ENCODE measurements at regions not wholly inside any gene's neighbourhood (a gene's known extent, or its start where the extent isn't known, plus 50 kb on each side); places are given as distances from the start of the nearest gene placed in this dataset.

GRCh38 chr7:11951909-11952308 is 119.9 kb upstream of the THSD7A start:
- no peaks in the 10 kb centered on the region for H3K36me3 Mint-ChIP-seq (ENCODE audit: low read depth)
- ATAC-seq: peak; percentile 51
- H3K27ac Mint-ChIP-seq: no peak overlapping the region
- H3K9me3 Mint-ChIP-seq (ENCODE audit: low read depth): peaks cover 2% of the 10 kb centered on the region
- no peaks in the 10 kb centered on the region for H3K4me1 Mint-ChIP-seq
- intact Hi-C loops (cut with DNase I, micrococcal nuclease): no loop called here
- POLR2A ChIA-PET: no interaction called here
- H3K4me3 Mint-ChIP-seq: no peak overlapping the region
- no peaks in the 10 kb centered on the region for H3K27me3 Mint-ChIP-seq
- peak; percentile 9 for DNase-seq
- CTCF ChIA-PET: no interaction called here

GRCh38 chr7:11952972-11953371 is 121.0 kb upstream of the THSD7A start:
- H3K4me1 Mint-ChIP-seq: no peaks in the 10 kb centered on the region
- POLR2A ChIA-PET: no interaction called here

GRCh38 chr7:11956991-11957390 is 125.0 kb upstream of the THSD7A start:
- intact Hi-C loops (cut with DNase I, micrococcal nuclease): no loop called here
- no peak overlapping the region for H3K4me3 Mint-ChIP-seq
- no peaks in the 10 kb centered on the region for H3K27me3 Mint-ChIP-seq
- ChIA-PET POLR2A (no interaction called here), CTCF (no interaction called here)
- no peaks in the 10 kb centered on the region for H3K9me3 Mint-ChIP-seq (ENCODE audit: low read depth)
- no peak for DNase-seq
- ATAC-seq: no peak
- H3K36me3 Mint-ChIP-seq (ENCODE audit: low read depth): no peaks in the 10 kb centered on the region
- no peak overlapping the region for H3K27ac Mint-ChIP-seq
- no peaks in the 10 kb centered on the region for H3K4me1 Mint-ChIP-seq

More at GRCh38 chr7:11952972-11953371, 121.0 kb upstream of the THSD7A start:
- H3K27ac Mint-ChIP-seq: no peak overlapping the region
- CTCF ChIA-PET: no interaction called here
- ATAC-seq (no peak), DNase-seq (no peak)
- intact Hi-C loops (cut with DNase I, micrococcal nuclease): no loop called here
- no peak overlapping the region for H3K4me3 Mint-ChIP-seq
- H3K27me3 Mint-ChIP-seq: no peaks in the 10 kb centered on the region
- no peaks in the 10 kb centered on the region for H3K9me3 Mint-ChIP-seq (ENCODE audit: low read depth)
- H3K36me3 Mint-ChIP-seq (ENCODE audit: low read depth): no peaks in the 10 kb centered on the region

- no peaks in the 10 kb centered on the region for H3K9me3 Mint-ChIP-seq (ENCODE audit: low read depth)
- H3K27me3 Mint-ChIP-seq: no peaks in the 10 kb centered on the region
- no peak for DNase-seq
- H3K4me1 Mint-ChIP-seq: no peaks in the 10 kb centered on the region
- ChIA-PET CTCF (no interaction called here), POLR2A (no interaction called here)
- no peak overlapping the region for H3K4me3 Mint-ChIP-seq
- H3K36me3 Mint-ChIP-seq (ENCODE audit: low read depth): no peaks in the 10 kb centered on the region
- intact Hi-C loops (cut with DNase I, micrococcal nuclease): no loop called here
- no peak for ATAC-seq
- H3K27ac Mint-ChIP-seq: no peak overlapping the region
Measured at GRCh38 chr7:11957956-11958355, 126.0 kb upstream of the THSD7A start.

GRCh38 chr7:11959121-11959520 is 127.1 kb upstream of the THSD7A start:
- no peaks in the 10 kb centered on the region for H3K4me1 Mint-ChIP-seq

GRCh38 chr7:11960621-11961020 is 128.6 kb upstream of the THSD7A start:
- ChIA-PET POLR2A (no interaction called here), CTCF (interaction anchor here (0.7 kb wide), 1 partner anchor 12 kb away, joined by 4 read pairs; no protein-coding TSS in a partner anchor)
- ATAC-seq (no peak), DNase-seq (no peak)
- Mint-ChIP-seq H3K36me3 (ENCODE audit: low read depth) (no peaks in the 10 kb centered on the region), H3K4me3 (no peak overlapping the region), H3K27ac (no peak overlapping the region), H3K9me3 (ENCODE audit: low read depth) (no peaks in the 10 kb centered on the region), H3K4me1 (no peaks in the 10 kb centered on the region), H3K27me3 (no peaks in the 10 kb centered on the region)
- intact Hi-C loops (cut with DNase I, micrococcal nuclease): no loop called here

More at GRCh38 chr7:11959121-11959520, 127.1 kb upstream of the THSD7A start:
- ATAC-seq (no peak), DNase-seq (no peak)
- Mint-ChIP-seq H3K9me3 (ENCODE audit: low read depth) (no peaks in the 10 kb centered on the region), H3K36me3 (ENCODE audit: low read depth) (no peaks in the 10 kb centered on the region), H3K4me3 (no peak overlapping the region), H3K27me3 (no peaks in the 10 kb centered on the region), H3K27ac (no peak overlapping the region)
- ChIA-PET POLR2A (interaction anchor here (0.6 kb wide), 1 partner anchor 63 kb away, joined by 3 read pairs; no protein-coding TSS in a partner anchor), CTCF (interaction anchor here (0.6 kb wide), 1 partner anchor 331 kb away, joined by 3 read pairs; no protein-coding TSS in a partner anchor)
- intact Hi-C loops (cut with DNase I, micrococcal nuclease): no loop called here

GRCh38 chr7:11969643-11970042 is 137.6 kb upstream of the THSD7A start:
- peaks cover 6% of the 10 kb centered on the region for H3K9me3 Mint-ChIP-seq (ENCODE audit: low read depth)
- ATAC-seq: no peak
- no peak overlapping the region for H3K27ac Mint-ChIP-seq
- ChIA-PET POLR2A (no interaction called here), CTCF (no interaction called here)
- intact Hi-C loops (cut with DNase I, micrococcal nuclease): no loop called here
- H3K27me3 Mint-ChIP-seq: no peaks in the 10 kb centered on the region
- no peak for DNase-seq
- no peak overlapping the region for H3K4me3 Mint-ChIP-seq
- no peaks in the 10 kb centered on the region for H3K4me1 Mint-ChIP-seq
- no peaks in the 10 kb centered on the region for H3K36me3 Mint-ChIP-seq (ENCODE audit: low read depth)

- POLR2A ChIA-PET: no interaction called here
Measured at GRCh38 chr7:11970132-11970531, 138.1 kb upstream of the THSD7A start.

GRCh38 chr7:11985376-11985775 is 153.4 kb upstream of the THSD7A start:
- Mint-ChIP-seq H3K9me3 (ENCODE audit: low read depth) (peaks cover 11% of the 10 kb centered on the region), H3K27ac (no peak overlapping the region), H3K4me1 (no peaks in the 10 kb centered on the region), H3K36me3 (ENCODE audit: low read depth) (no peaks in the 10 kb centered on the region), H3K4me3 (no peak overlapping the region), H3K27me3 (no peaks in the 10 kb centered on the region)
- CTCF ChIA-PET: interaction anchor here (0.8 kb wide), 1 partner anchor 84 kb away, joined by 3 read pairs; no protein-coding TSS in a partner anchor
- DNase-seq (no peak), ATAC-seq (no peak)
- intact Hi-C loops (cut with DNase I, micrococcal nuclease): no loop called here
- POLR2A ChIA-PET: no interaction called here

More at GRCh38 chr7:11970132-11970531, 138.1 kb upstream of the THSD7A start:
- CTCF ChIA-PET: no interaction called here
- ATAC-seq (no peak), DNase-seq (no peak)
- Mint-ChIP-seq H3K4me1 (no peaks in the 10 kb centered on the region), H3K27me3 (no peaks in the 10 kb centered on the region), H3K36me3 (ENCODE audit: low read depth) (no peaks in the 10 kb centered on the region), H3K27ac (no peak overlapping the region), H3K4me3 (no peak overlapping the region), H3K9me3 (ENCODE audit: low read depth) (peaks cover 6% of the 10 kb centered on the region)
- intact Hi-C loops (cut with DNase I, micrococcal nuclease): no loop called here

GRCh38 chr7:11985971-11986370 is 154.0 kb upstream of the THSD7A start:
- Mint-ChIP-seq H3K4me3 (no peak overlapping the region), H3K36me3 (ENCODE audit: low read depth) (no peaks in the 10 kb centered on the region)

GRCh38 chr7:11988186-11988585 is 156.2 kb upstream of the THSD7A start:
- intact Hi-C loops (cut with DNase I, micrococcal nuclease): no loop called here
- ATAC-seq (no peak), DNase-seq (no peak)
- Mint-ChIP-seq H3K27ac (no peak overlapping the region), H3K9me3 (ENCODE audit: low read depth) (peaks cover 4% of the 10 kb centered on the region), H3K4me1 (no peaks in the 10 kb centered on the region), H3K27me3 (no peaks in the 10 kb centered on the region), H3K36me3 (ENCODE audit: low read depth) (no peaks in the 10 kb centered on the region), H3K4me3 (no peak overlapping the region)
- CTCF ChIA-PET: no interaction called here
- POLR2A ChIA-PET: no interaction called here

More at GRCh38 chr7:11985971-11986370, 154.0 kb upstream of the THSD7A start:
- POLR2A ChIA-PET: no interaction called here
- no peak for ATAC-seq
- CTCF ChIA-PET: interaction anchor here (0.8 kb wide), 1 partner anchor 85 kb away, joined by 3 read pairs; no protein-coding TSS in a partner anchor
- Mint-ChIP-seq H3K27ac (no peak overlapping the region), H3K27me3 (no peaks in the 10 kb centered on the region), H3K4me1 (no peaks in the 10 kb centered on the region), H3K9me3 (ENCODE audit: low read depth) (peaks cover 11% of the 10 kb centered on the region)
- intact Hi-C loops (cut with DNase I, micrococcal nuclease): no loop called here
- DNase-seq: no peak

- ATAC-seq (no peak), DNase-seq (no peak)
- intact Hi-C loops (cut with DNase I, micrococcal nuclease): no loop called here
- Mint-ChIP-seq H3K27ac (no peak overlapping the region), H3K4me3 (no peak overlapping the region), H3K4me1 (no peaks in the 10 kb centered on the region), H3K9me3 (ENCODE audit: low read depth) (no peaks in the 10 kb centered on the region), H3K27me3 (no peaks in the 10 kb centered on the region), H3K36me3 (ENCODE audit: low read depth) (no peaks in the 10 kb centered on the region)
- POLR2A ChIA-PET: no interaction called here
- CTCF ChIA-PET: no interaction called here
Measured at GRCh38 chr7:12002428-12002827, 170.4 kb upstream of the THSD7A start.

GRCh38 chr7:12004581-12004980 is 172.6 kb upstream of the THSD7A start:
- ChIA-PET CTCF (no interaction called here), POLR2A (interaction anchor here (0.7 kb wide), 1 partner anchor 75 kb away, joined by 4 read pairs; no protein-coding TSS in a partner anchor)
- DNase-seq (no peak), ATAC-seq (no peak)
- no peaks in the 10 kb centered on the region for H3K4me1 Mint-ChIP-seq
- intact Hi-C loops (cut with DNase I, micrococcal nuclease): no loop called here
- H3K4me3 Mint-ChIP-seq: no peak overlapping the region
- H3K27me3 Mint-ChIP-seq: no peaks in the 10 kb centered on the region
- no peaks in the 10 kb centered on the region for H3K9me3 Mint-ChIP-seq (ENCODE audit: low read depth)
- H3K27ac Mint-ChIP-seq: no peak overlapping the region
- no peaks in the 10 kb centered on the region for H3K36me3 Mint-ChIP-seq (ENCODE audit: low read depth)
